ENCODE measurements at regions not wholly inside any gene's neighbourhood (a gene's known extent, or its start where the extent isn't known, plus 50 kb on each side); places are given as distances from the start of the nearest gene placed in this dataset.

DNA sequence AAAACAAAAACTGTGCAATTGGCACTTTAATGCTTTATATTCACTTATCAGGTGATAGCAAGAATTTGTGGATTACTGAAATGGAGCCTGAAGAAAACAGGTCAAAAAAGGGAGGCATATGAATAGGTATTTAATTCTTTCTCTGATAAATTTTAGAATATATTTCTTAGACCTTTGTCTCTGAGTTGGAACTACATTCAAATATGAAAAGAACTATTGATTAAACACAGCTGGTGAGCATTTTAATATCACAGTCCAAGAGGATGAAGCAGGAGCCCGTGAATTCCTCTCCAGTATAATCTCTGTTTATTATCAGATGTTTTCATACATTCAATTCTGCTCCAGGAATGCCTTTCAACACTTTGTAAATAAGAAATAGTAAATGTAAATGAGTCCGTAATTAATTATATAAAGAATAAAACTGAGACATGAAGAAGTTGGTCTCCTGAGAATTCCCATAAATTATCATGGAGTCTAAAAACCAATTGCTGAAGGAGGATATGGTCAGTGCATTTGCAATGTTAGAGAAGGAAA, 86.3 kb upstream of the ARHGEF26 start:
- no peak for TF ChIP-seq CTCF (IDR thresholded peaks at IDR 0.05; ENCODE audit: extremely low read depth in 1 of 2, insufficient read depth in 1 of 2, low read depth in 1 of 2, low read length in 2 of 2)
- TF ChIP-seq POLR2AphosphoS5 (IDR thresholded peaks at IDR 0.05; ENCODE audit: insufficient read depth, low read depth, low read length) = no peak
- no peak for TF ChIP-seq POLR2A (IDR thresholded peaks at IDR 0.05; ENCODE audit: low read depth, low read length)
- no peak for TF ChIP-seq EZH2 (IDR thresholded peaks at IDR 0.05; ENCODE audit: borderline replicate concordance, low read depth, low read length, severe bottlenecking)
- TF ChIP-seq MAX (IDR thresholded peaks at IDR 0.05; ENCODE audit: insufficient read depth, insufficient read length) = no peak
- no peak for TF ChIP-seq MYC (IDR thresholded peaks at IDR 0.05; ENCODE audit: low read depth, low read length)
- no peak for TF ChIP-seq JUN (IDR thresholded peaks at IDR 0.05; ENCODE audit: borderline replicate concordance, insufficient read depth, insufficient read length, low read depth)
- TF ChIP-seq FOS (IDR thresholded peaks at IDR 0.05; ENCODE audit: borderline replicate concordance, insufficient read depth, low read length) = no peak
- TF ChIP-seq GATA2 (IDR thresholded peaks at IDR 0.05; ENCODE audit: insufficient read depth, insufficient read length, low read depth, low read length) = no peak
